ENCODE measurements at regions not wholly inside any gene's neighbourhood (a gene's known extent, or its start where the extent isn't known, plus 50 kb on each side); places are given as distances from the start of the nearest gene placed in this dataset.

GRCh38 chr13:69553976-69554375 lies 553.6 kb upstream of the ATXN8OS start:
- TF ChIP-seq EP300 (IDR thresholded peaks at IDR 0.05; ENCODE audit: low read depth) = no peak
- TF ChIP-seq CTCF (IDR thresholded peaks at IDR 0.05) = no peak

All from transverse colon (tissue), 3 donors.